PFSK-1 (cell line): ENCODE measurements at regions not wholly inside any gene's neighbourhood (a gene's known extent, or its start where the extent isn't known, plus 50 kb on each side); places are given as distances from the start of the nearest gene placed in this dataset.

Source experiments
- FOXP2 ChIP-seq: optimal IDR thresholded peaks from 2 replicates; pipeline ENCODE3; 2011; ENCODE audit warnings: borderline replicate concordance, control low read depth, inconsistent platforms; ENCODE audit not compliant: insufficient read depth; ENCODE audit errors: extremely low read length, extremely low read depth
- POLR2AphosphoS5 ChIP-seq: IDR thresholded peaks from 2 replicates; pipeline ENCODE4 v1.6.1; 2012; ENCODE audit warnings: low read depth, mild to moderate bottlenecking, control low read depth, low read length, moderate library complexity
- SIN3A ChIP-seq: IDR thresholded peaks from 2 replicates; pipeline ENCODE4 v1.6.1; 2012; ENCODE audit warnings: mild to moderate bottlenecking, low read length, moderate library complexity, borderline replicate concordance; ENCODE audit not compliant: insufficient read depth
- TAF1 ChIP-seq: IDR thresholded peaks from 2 replicates; pipeline ENCODE4 v1.6.1; 2012; ENCODE audit warnings: low read length, control low read depth, borderline replicate concordance; ENCODE audit not compliant: insufficient read depth
- TF ChIP-seq, protein P1 (sequence below), 2 experiments: IDR thresholded peaks; 2 replicates each; pipeline versions ENCODE4 v1.6.1 to v1.8.0; 2011 to 2012; ENCODE audit warnings: low read depth in 2 of 2, low read length in 2 of 2, control low read depth in 1 of 2, inconsistent platforms in 1 of 2, mild to moderate bottlenecking in 1 of 2, moderate library complexity in 1 of 2; ENCODE audit not compliant: insufficient read depth in 1 of 2

- TF ChIP-seq, protein P1, sequence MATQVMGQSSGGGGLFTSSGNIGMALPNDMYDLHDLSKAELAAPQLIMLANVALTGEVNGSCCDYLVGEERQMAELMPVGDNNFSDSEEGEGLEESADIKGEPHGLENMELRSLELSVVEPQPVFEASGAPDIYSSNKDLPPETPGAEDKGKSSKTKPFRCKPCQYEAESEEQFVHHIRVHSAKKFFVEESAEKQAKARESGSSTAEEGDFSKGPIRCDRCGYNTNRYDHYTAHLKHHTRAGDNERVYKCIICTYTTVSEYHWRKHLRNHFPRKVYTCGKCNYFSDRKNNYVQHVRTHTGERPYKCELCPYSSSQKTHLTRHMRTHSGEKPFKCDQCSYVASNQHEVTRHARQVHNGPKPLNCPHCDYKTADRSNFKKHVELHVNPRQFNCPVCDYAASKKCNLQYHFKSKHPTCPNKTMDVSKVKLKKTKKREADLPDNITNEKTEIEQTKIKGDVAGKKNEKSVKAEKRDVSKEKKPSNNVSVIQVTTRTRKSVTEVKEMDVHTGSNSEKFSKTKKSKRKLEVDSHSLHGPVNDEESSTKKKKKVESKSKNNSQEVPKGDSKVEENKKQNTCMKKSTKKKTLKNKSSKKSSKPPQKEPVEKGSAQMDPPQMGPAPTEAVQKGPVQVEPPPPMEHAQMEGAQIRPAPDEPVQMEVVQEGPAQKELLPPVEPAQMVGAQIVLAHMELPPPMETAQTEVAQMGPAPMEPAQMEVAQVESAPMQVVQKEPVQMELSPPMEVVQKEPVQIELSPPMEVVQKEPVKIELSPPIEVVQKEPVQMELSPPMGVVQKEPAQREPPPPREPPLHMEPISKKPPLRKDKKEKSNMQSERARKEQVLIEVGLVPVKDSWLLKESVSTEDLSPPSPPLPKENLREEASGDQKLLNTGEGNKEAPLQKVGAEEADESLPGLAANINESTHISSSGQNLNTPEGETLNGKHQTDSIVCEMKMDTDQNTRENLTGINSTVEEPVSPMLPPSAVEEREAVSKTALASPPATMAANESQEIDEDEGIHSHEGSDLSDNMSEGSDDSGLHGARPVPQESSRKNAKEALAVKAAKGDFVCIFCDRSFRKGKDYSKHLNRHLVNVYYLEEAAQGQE (IDR thresholded peaks at IDR 0.05; ENCODE audit: insufficient read depth in 1 of 2, low read depth in 2 of 2, low read length in 2 of 2): no peak
- TF ChIP-seq SIN3A: no peak
These were observed 702.2 kb upstream of the ADGRL4 start for GRCh38 chr1:79708646-79709265.

DNA sequence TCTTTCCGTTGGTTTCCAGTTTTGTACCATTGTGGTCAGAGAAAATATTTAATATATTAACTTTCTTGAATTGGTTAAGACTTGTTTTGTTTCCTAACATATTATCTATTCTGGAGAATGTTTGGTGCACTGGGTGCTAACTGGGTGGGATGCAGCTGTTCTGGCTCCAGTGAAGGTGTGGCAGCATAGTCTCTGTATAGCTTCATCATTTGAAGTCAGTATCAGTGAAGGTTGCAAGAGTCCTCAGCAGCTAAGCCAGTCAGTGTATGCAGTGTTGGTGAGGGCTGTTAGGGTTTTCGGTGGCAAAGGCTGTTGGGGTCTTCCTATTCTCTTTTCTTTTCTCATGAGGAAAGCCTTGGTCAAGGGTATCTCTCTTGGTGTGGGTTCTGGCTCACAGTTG is 698.7 kb upstream of the ADGRL4 start:
- TF ChIP-seq POLR2AphosphoS5: no peak
- no peak for TF ChIP-seq SIN3A
- no peak for TF ChIP-seq FOXP2
- TF ChIP-seq TAF1: no peak
- TF ChIP-seq, protein P1 (IDR thresholded peaks at IDR 0.05; ENCODE audit: insufficient read depth in 1 of 2, low read depth in 2 of 2, low read length in 2 of 2): no peak

- TF ChIP-seq, protein P1 (IDR thresholded peaks at IDR 0.05; ENCODE audit: insufficient read depth in 1 of 2, low read depth in 2 of 2, low read length in 2 of 2): no peak
- TF ChIP-seq SIN3A: no peak
- no peak for TF ChIP-seq FOXP2
- TF ChIP-seq TAF1: no peak
- TF ChIP-seq POLR2AphosphoS5: no peak
These were observed 697.5 kb upstream of the ADGRL4 start for GRCh38 chr1:79704067-79704466.

- TF ChIP-seq POLR2AphosphoS5: no peak
- TF ChIP-seq, protein P1 (IDR thresholded peaks at IDR 0.05; ENCODE audit: insufficient read depth in 1 of 2, low read depth in 2 of 2, low read length in 2 of 2): no peak
These were observed 688.6 kb upstream of the ADGRL4 start for GRCh38 chr1:79695138-79695537.

- TF ChIP-seq FOXP2: no peak
- no peak for TF ChIP-seq POLR2AphosphoS5
- no peak for TF ChIP-seq TAF1
These were observed 687.7 kb upstream of the ADGRL4 start for GRCh38 chr1:79694241-79694640.
